ENCODE measurements at regions not wholly inside any gene's neighbourhood (a gene's known extent, or its start where the extent isn't known, plus 50 kb on each side); places are given as distances from the start of the nearest gene placed in this dataset.

DNA sequence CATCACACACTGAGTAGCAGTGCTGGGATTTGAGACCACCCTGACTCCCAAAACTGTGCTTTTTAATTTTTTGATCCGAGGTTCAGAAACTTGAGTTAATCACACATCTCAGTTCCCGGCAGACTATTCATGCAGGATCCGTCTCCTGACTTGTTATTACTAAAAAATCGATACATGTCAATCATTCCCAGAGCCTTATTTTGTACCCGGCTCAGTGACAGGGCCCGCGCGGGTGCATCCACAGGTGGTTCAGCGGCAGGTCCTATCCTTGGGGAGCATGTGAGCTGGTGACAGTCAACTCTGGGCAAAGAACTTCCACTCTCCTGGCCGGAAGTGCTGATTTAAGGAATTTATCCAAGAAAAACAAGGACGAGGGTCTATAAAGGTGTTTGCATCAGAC lies 95.9 kb upstream of the MVB12B start:
- FAIRE-seq = no peak

DNA sequence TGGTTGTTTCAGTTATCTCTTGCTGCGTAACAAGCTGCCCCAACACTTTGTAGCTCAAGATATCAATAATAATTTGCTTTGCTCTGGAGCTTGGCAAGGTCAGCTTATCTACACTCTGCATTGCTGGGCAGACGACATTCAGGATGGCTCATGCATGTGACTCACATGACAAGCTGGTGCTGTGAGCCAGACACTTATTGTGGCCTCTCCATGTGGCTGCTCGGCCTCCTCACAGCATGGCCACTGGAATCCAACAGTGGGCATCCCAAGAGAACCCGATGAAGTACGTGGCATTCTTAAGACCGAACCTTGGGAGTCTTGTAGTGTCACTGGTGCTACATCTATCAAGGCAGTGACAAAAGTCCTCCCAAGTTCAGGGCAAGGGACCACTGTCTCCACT lies 94.2 kb upstream of the MVB12B start:
- FAIRE-seq (no peak), DNase-seq (ENCODE audit: extremely low spot score, insufficient read length, low read depth) (no peak)

More for the DNA sequence above, 95.9 kb upstream of the MVB12B start:
- no peak for DNase-seq (ENCODE audit: extremely low spot score, insufficient read length, low read depth)

DNA sequence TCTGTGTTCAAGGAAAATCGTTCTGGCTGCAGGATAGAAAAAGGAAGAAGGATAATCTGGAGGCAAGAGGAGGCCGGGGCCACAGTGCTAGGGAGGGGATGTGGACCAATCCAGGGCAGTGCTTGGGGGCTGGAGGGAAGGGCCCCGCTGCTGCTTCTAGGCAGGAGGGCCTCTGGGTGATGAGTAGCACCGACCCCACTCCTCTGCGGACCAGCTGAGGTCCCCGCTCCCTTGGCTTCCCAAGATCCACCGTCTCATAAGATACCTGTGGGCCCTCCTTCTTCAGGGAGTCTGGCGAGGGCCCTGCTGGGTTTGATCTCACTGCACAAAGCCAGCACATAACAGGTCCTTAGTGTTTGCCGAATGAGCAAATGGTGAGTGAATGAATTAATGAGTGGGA lies 93.5 kb upstream of the MVB12B start:
- DNase-seq (ENCODE audit: extremely low spot score, insufficient read length, low read depth) (no peak), FAIRE-seq (no peak)

DNA sequence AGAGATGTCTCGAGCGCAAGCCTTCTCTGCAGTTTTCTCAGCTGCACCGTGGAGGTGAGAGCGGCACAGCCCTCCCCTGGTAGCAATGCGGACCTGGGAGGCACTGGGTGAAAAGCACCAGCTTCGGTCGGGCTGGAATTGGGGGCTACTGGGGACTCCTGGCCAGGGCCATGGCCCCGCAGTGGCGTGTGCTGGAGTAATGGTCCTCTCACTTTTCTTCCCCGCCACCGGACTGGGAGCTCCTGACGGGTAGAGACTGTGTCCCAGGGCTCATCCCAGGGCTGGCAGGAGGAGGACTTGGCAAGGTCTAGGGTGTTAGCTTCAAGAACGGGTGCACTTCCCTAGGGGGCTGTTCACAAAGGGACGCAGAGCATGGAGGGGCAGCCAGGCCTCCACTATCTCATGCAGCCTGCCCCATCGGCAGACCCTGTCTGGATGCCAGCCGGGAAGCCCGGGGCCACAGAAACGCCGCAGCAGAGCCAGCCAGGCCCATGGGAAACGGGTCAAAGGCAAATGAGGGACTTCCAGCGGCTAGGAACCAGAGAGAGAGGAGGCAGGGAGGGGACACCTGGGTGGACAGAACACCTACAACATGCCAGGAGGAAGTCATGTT lies 92.6 kb upstream of the MVB12B start:
- FAIRE-seq (no peak), DNase-seq (ENCODE audit: extremely low spot score, insufficient read length, low read depth) (no peak)

DNA sequence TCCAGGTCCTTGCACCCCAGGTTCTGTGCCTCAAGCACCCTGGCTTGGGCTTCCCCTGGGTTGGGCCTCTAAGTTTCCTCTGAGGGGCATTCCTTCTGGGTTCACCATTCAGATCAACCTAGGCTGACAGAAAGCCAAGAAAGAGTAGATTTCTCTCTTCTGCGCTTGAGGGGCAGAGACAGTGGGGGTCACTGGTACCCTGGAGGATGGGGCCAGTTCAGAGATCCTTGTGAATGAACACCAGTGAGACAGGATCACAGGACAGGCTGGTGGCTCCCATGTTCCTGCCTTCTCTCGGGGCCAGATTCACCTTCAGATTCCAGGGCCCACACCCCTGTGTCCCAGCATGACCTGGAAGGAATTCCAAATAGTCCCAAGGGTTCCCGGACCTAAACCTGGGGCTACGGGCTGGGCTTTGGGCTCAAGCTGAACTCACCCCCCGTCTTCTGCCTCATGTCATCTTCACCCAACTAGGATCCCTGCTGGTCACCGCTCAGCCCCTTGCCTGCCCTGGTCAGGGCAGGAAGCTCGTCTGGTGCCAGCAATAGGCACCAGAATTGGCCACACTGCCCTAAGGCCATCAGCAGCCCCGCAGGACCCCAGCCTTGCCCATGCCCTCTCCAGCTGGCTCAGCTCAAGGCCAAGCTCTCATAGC lies 91.8 kb upstream of the MVB12B start:
- DNase-seq (ENCODE audit: extremely low spot score, insufficient read length, low read depth) = no peak
- no peak for FAIRE-seq

DNA sequence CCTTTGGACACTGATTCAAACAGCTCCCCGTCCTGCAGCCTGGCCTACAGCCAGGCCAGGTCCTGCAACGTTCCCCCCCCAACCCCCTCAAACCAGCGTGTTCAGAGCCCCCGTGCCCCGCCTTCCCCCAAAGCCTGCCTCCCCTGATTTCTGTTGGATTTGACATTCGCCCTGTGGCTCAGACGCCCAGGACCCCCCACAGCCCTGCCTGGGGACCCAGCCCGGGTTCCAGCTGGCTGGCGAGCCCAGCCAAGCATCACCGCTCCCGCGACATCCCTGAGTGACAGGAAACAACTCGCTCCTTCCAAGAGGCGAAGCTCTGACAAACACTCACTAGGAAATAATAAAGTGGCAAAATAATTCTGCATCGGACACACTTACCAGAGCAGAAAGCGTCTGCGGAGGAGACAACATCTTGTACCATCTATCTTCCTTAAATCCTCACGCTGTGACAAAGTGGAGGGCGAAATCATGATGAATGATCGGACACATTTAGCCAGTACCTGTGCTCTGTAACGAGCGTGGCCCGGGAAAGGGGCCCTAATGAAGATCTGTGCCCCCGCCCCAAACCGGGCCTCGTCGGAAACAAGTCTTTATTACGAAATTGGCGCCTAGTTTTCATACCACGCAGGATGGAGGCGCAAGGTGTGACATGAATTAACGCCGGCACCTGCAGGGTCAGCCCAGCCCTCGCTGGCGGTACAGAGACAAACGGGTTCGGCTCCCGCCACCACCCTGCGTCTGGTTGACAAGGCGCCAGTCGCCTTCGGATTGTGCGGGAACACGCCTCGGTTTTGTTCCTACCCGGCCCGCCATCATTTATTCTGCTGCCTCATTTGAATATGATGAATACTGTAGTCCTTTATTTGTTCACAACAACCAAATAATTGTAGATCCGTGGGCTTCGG lies 91.0 kb upstream of the MVB12B start:
- no peak for DNase-seq (ENCODE audit: extremely low spot score, insufficient read length, low read depth)
- no peak for FAIRE-seq

DNA sequence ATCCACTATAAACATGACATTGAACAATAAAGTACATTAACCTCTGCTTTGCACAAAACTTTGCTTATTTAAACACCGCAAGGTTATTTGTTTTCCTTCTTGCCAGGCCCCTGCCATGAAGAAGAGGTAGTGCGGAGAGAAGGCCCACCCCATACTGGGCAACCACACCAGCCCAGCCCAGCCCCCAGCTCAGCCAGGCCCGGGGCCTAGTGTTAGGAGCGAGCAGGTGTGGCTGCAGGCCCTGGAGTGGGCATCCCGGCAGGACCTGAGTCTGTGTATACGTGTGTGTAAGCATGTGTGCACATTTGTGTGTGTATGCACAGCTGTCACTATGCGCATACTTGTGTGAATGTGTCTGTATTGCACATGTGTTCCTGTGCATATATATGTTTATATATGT lies 90.4 kb upstream of the MVB12B start:
- no peak for FAIRE-seq
- DNase-seq (ENCODE audit: extremely low spot score, insufficient read length, low read depth) = no peak

DNA sequence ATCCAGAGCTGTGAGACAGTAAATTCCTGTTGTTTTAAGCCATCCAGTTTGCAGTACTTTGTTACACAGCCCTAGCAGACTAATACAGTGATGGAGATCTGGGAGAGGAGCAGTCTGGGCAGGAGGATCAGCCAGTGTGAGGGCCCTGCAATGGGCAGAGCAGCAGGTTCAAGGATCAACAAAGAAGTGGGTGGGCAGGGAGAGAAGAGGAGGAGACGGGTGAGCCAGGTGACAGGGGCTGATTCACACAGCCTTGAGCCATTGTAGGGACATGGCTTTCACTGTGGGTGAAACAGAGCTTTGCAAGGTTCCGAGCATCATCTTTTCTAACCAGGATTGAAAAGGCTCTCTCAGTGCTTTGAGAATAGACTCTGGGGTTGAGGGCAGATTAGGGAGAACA lies 88.2 kb upstream of the MVB12B start:
- FAIRE-seq (no peak), DNase-seq (ENCODE audit: extremely low spot score, insufficient read length, low read depth) (no peak)

DNA sequence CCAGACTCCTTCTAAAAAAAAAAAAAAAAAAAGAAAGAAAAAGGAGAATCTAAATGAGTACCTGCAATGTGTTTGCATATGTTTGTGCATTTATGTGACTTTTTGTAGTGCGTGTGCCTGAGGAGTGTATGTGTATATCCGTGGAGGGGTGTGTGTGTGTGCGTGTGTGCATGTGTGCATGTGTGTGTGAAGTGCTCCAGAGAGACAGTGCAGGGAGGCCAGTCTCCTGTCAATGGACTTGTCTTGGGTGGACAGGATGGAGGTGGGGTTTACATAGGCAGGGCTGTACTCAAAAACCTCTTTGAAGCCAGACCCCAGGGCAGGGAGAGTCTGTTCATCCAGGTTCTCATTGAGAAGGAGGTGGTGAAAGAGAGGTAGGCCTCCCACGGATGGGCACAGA lies 87.1 kb upstream of the MVB12B start:
- no peak for DNase-seq (ENCODE audit: extremely low spot score, insufficient read length, low read depth)
- no peak for FAIRE-seq

DNA sequence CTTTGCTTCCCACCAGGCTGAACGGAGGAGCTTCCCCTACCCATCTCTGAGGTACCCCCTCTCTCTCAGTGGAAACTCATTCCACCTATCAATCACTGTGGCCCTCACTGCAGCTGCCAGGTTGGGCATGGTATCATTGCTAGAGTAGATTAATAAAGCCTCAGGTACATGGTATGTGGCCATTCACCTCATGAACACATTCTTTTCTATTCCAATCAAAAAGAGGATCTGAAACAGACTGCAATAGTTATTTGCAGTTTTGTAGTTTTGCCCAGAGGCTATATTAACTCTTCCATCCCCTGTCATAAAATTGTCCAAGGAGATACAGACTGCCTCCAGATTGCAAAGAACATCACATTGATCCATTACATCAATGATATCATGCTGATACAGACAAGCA lies 85.8 kb upstream of the MVB12B start:
- DNase-seq (ENCODE audit: extremely low spot score, insufficient read length, low read depth) (no peak), FAIRE-seq (no peak)

DNA sequence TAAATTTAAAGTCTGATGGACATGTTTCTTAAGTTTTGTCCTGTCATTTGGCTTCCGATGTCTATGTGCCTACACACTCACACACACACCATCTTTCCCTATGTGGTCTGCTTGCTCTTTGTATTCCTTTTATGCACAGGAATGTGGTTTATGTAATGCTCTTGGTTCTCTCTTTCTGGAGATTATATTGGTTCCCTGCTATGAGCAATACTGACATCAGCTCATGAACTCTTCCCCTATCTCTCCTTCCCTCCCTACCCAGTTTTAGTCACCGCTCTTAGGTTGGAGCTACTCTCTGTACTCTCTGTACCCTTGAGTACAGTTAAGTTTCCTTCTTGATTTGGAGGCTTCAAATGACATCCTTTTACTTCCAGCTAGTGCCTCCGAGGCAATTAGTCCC lies 77.9 kb upstream of the MVB12B start:
- FAIRE-seq = no peak
- no peak for DNase-seq (ENCODE audit: extremely low spot score, insufficient read length, low read depth)

DNA sequence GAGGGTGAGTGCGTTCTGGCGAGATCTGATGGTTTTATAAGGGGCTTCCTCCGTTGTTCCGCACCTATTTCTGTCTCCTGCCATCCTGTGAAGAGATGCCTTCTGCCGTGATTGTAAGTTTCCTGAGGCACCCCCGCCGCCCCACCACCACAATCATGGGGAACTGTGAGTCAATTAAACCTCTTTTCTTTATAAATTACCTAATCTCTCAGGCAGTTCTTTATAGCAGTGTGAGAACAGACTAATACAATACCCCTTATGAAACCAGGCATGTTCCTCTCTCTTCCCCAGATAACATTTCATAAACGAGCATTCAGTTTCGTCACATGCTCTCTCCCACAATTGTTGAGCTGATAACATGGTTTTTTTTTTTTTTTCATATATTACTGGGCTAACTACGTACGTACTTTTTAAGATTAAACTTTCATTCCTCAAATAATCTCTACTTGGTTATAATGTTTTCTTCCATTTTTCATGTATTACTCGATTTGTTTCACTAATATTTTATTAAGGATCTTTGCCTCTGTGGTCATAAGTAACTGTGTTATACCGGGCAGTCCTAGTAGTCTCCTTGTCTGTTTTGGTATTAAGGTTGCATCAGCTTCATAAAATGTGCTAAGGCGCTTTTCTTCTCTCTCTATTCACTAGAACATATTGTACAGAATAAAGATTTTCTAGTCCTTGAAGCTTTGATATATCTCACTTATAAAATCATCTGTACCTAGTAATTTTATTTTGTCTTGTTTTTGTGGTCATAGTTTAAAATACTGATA lies 64.9 kb upstream of the MVB12B start:
- DNase-seq (ENCODE audit: extremely low spot score, insufficient read length, low read depth) (no peak), FAIRE-seq (no peak)

DNA sequence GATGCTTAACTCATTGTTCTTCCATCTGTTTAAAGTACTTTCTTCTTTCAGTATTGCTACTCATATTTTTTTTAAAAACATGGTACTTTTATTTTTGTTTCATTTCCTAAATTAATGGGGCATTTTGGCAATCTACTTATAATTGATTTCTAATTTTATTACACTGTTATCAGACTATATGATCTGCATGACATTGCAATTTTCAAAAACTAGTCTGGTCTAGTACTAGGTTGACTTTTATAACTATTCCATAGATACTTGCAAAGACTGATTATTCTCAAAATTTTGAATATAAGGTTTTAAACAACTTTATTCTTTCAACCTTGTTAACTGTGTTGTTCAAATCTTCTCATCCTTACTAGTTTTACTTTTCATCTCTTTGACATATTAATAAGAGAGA lies 63.9 kb upstream of the MVB12B start:
- no peak for DNase-seq (ENCODE audit: extremely low spot score, insufficient read length, low read depth)

DNA sequence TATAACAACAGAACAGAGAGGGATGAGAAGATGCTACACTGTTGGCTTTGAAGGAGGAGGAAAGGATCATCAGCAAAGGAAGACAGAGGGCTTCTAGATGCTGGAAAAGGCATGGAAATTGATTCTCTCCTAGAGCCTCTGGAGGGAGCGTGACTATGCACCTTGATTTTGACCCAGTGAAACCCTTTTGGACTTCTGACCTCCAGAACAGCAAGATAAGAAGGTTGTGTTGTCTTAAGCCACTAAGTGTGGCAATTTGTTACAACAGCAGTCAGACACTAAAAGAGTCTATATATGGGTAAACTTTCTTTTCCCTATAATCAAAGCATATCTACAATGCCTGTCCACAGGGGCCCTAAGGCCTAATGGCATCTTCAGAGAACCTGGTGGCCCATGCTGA lies 56.1 kb upstream of the MVB12B start:
- FAIRE-seq (no peak), DNase-seq (ENCODE audit: extremely low spot score, insufficient read length, low read depth) (no peak)

More for the DNA sequence above, 63.9 kb upstream of the MVB12B start:
- no peak for FAIRE-seq

DNA sequence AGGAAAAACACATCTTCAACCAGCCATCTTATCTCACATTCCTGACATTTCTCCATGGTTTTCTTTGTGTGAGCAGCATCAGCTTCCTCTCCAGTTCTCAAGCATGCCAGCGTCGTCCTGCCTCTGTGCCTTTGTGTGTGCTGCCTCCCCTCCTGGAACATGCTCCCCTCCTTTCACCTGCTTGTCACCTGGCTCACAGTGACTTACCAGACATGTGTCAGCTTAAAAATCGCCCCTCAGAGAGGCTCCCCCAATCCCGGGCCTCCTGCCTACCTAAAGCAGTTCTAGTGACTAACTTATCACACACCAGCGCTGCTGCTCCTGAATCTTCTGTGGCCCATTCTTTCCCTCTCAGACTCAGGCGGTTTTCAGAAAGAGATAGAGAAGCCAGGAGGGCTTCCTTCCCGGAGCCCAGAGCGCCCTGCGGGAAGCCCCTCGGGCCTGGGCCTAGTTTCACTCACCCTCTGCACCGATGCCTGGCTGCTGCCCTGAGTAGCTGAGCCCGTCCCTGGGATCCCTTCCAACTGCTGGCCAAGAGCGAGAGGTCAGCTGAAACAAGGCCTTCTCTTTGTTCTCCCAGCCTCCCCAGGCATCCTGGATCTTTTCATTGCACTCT lies 51.1 kb upstream of the MVB12B start:
- no peak for DNase-seq (ENCODE audit: extremely low spot score, insufficient read length, low read depth)
- no peak for FAIRE-seq

DNA sequence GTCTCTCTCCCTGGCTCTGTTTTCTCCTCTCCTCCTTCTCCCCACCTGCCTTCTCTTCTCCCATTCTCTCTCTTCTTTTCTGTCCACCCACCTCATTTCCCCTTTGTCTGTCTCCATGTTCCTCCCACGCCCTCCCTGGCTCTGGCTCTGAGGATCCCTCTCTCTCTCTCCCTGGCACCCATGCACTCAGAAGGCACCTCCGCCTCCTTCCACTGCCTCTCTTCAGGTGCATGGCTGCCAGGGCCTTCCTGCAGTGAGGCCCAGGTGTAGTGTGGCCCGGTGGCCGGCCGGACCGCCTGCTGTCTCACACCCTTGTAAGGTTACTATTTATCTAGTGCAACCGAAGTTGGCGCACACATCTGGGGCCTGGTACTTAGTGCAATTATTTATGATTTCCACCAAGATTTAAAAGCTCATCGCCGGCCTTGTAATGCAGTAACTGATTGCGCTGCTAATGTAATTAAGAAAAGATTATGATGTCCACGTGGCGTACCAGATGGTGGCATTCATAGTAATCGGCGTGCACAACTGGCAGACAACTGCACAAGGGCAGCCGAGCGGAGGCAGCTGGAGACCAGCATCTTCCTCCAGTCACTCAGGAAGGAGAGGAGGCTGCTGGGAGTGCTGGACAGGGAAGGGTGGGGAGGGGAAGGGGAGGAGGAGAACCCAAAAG lies 50.4 kb upstream of the MVB12B start:
- DNase-seq (ENCODE audit: extremely low spot score, insufficient read length, low read depth) (no peak), FAIRE-seq (no peak)
